ENCODE measurements at regions not wholly inside any gene's neighbourhood (a gene's known extent, or its start where the extent isn't known, plus 50 kb on each side); places are given as distances from the start of the nearest gene placed in this dataset.
A peak's percentile ranks its signal among the peaks of the same experiment; 100 is the strongest.

GRCh38 chr3:30098653-30099455, 507.5 kb upstream of the TGFBR2 start:
- TF ChIP-seq GATA1 (IDR thresholded peaks at IDR 0.05; ENCODE audit: low read depth, low read length) (no peak), POLR2A (IDR thresholded peaks at IDR 0.05; ENCODE audit: low read length) (no peak)
- DNase-seq: no peak

- DNase-seq: no peak
These were observed 504.0 kb upstream of the TGFBR2 start for GRCh38 chr3:30102356-30102755.

GRCh38 chr3:30103186-30103585, 503.2 kb upstream of the TGFBR2 start:
- DNase-seq: no peak

More at GRCh38 chr3:30102356-30102755, 504.0 kb upstream of the TGFBR2 start:
- TF ChIP-seq GATA1 (IDR thresholded peaks at IDR 0.05; ENCODE audit: low read depth, low read length) (no peak), POLR2A (IDR thresholded peaks at IDR 0.05; ENCODE audit: low read length) (no peak)

GRCh38 chr3:30107531-30107930, 498.9 kb upstream of the TGFBR2 start:
- TF ChIP-seq GATA1 (IDR thresholded peaks at IDR 0.05; ENCODE audit: low read depth, low read length) (no peak), POLR2A (IDR thresholded peaks at IDR 0.05; ENCODE audit: low read length) (no peak)
- no peak for DNase-seq

More at GRCh38 chr3:30103186-30103585, 503.2 kb upstream of the TGFBR2 start:
- TF ChIP-seq POLR2A (IDR thresholded peaks at IDR 0.05; ENCODE audit: low read length) (no peak), GATA1 (IDR thresholded peaks at IDR 0.05; ENCODE audit: low read depth, low read length) (no peak)

GRCh38 chr3:30112411-30112810, 494.0 kb upstream of the TGFBR2 start:
- no peak for DNase-seq
- TF ChIP-seq POLR2A (IDR thresholded peaks at IDR 0.05; ENCODE audit: low read length) (no peak), GATA1 (IDR thresholded peaks at IDR 0.05; ENCODE audit: low read depth, low read length) (no peak)

GRCh38 chr3:30112902-30113484, 493.4 kb upstream of the TGFBR2 start:
- TF ChIP-seq GATA1 (IDR thresholded peaks at IDR 0.05; ENCODE audit: low read depth, low read length) (no peak), POLR2A (IDR thresholded peaks at IDR 0.05; ENCODE audit: low read length) (no peak)

GRCh38 chr3:30113906-30114305, 492.5 kb upstream of the TGFBR2 start:
- no peak for DNase-seq
- TF ChIP-seq GATA1 (IDR thresholded peaks at IDR 0.05; ENCODE audit: low read depth, low read length) (no peak), POLR2A (IDR thresholded peaks at IDR 0.05; ENCODE audit: low read length) (no peak)

More at GRCh38 chr3:30112902-30113484, 493.4 kb upstream of the TGFBR2 start:
- peak; percentile 22 to 25 for DNase-seq

- no peak for TF ChIP-seq POLR2A (IDR thresholded peaks at IDR 0.05; ENCODE audit: low read length)
- TF ChIP-seq GATA1 (IDR thresholded peaks at IDR 0.05; ENCODE audit: low read depth, low read length): no peak
- no peak for DNase-seq
These were observed 491.5 kb upstream of the TGFBR2 start for GRCh38 chr3:30114918-30115317.

- no peak for TF ChIP-seq POLR2A (IDR thresholded peaks at IDR 0.05; ENCODE audit: low read length)
- TF ChIP-seq GATA1 (IDR thresholded peaks at IDR 0.05; ENCODE audit: low read depth, low read length): no peak
- DNase-seq: no peak
These were observed 484.0 kb upstream of the TGFBR2 start for GRCh38 chr3:30122359-30122758.

- TF ChIP-seq POLR2A (IDR thresholded peaks at IDR 0.05; ENCODE audit: low read length) (no peak), GATA1 (IDR thresholded peaks at IDR 0.05; ENCODE audit: low read depth, low read length) (no peak)
- no peak for DNase-seq
These were observed 483.2 kb upstream of the TGFBR2 start for GRCh38 chr3:30123224-30123623.

GRCh38 chr3:30123755-30124154, 482.6 kb upstream of the TGFBR2 start:
- TF ChIP-seq POLR2A (IDR thresholded peaks at IDR 0.05; ENCODE audit: low read length): no peak
- no peak for TF ChIP-seq GATA1 (IDR thresholded peaks at IDR 0.05; ENCODE audit: low read depth, low read length)

GRCh38 chr3:30124435-30125370, 481.7 kb upstream of the TGFBR2 start:
- TF ChIP-seq POLR2A (IDR thresholded peaks at IDR 0.05; ENCODE audit: low read length) (no peak), GATA1 (IDR thresholded peaks at IDR 0.05; ENCODE audit: low read depth, low read length) (no peak)
- no peak for DNase-seq

More at GRCh38 chr3:30123755-30124154, 482.6 kb upstream of the TGFBR2 start:
- DNase-seq: no peak

GRCh38 chr3:30129765-30130164, 476.6 kb upstream of the TGFBR2 start:
- TF ChIP-seq GATA1 (IDR thresholded peaks at IDR 0.05; ENCODE audit: low read depth, low read length): no peak
- TF ChIP-seq POLR2A (IDR thresholded peaks at IDR 0.05; ENCODE audit: low read length): no peak
- no peak for DNase-seq

- TF ChIP-seq GATA1 (IDR thresholded peaks at IDR 0.05; ENCODE audit: low read depth, low read length): no peak
- TF ChIP-seq POLR2A (IDR thresholded peaks at IDR 0.05; ENCODE audit: low read length): no peak
These were observed 476.0 kb upstream of the TGFBR2 start for GRCh38 chr3:30130391-30130790.

More at GRCh38 chr3:30130391-30130790, 476.0 kb upstream of the TGFBR2 start:
- no peak for DNase-seq
